A549 (cell line): ENCODE measurements at regions not wholly inside any gene's neighbourhood (a gene's known extent, or its start where the extent isn't known, plus 50 kb on each side); places are given as distances from the start of the nearest gene placed in this dataset.

ENCODE experiments used
- BHLHE40 ChIP-seq: IDR thresholded peaks from 2 replicates; pipeline ENCODE4 v1.6.1; 2012; ENCODE audit warnings: low read depth, low read length, inconsistent platforms
- CEBPB ChIP-seq, 2 experiments: fragments of >200 bp in 1 of 2; sonication (Bioruptor Twin) in 1 of 2; formaldehyde crosslinking in 1 of 2; IDR thresholded peaks; 2 replicates each; pipeline ENCODE4 v1.6.1; 2012 to 2016
- CTCF ChIP-seq: fragments of >200 bp; sonication (Bioruptor Twin); formaldehyde crosslinking; IDR thresholded peaks from 3 replicates; pipeline ENCODE4 v1.5.1; 2016
- EP300 ChIP-seq, 2 experiments: fragments of >200 bp; sonication (Bioruptor Twin); formaldehyde crosslinking; IDR thresholded peaks; 2 replicates in 1 of 2; 3 replicates in 1 of 2; pipeline ENCODE4 v1.6.1; 2016 to 2017
- MAX ChIP-seq: IDR thresholded peaks from 2 replicates; pipeline ENCODE4 v1.6.1; 2012
- PHF8 ChIP-seq: fragments of 200-600 bp; sonication (generic); IDR thresholded peaks from 2 replicates; pipeline ENCODE4 v1.6.1; 2016; ENCODE audit warnings: low read depth, mild to moderate bottlenecking, antibody characterized with exemption, moderate library complexity, borderline replicate concordance
- POLR2A ChIP-seq: IDR thresholded peaks from 2 replicates; pipeline ENCODE4 v1.6.1; 2012; ENCODE audit warnings: mild to moderate bottlenecking, low read length
- REST ChIP-seq: fragments of 200-600 bp; sonication (generic); IDR thresholded peaks from 2 replicates; pipeline ENCODE4 v1.6.1; 2016; ENCODE audit warnings: antibody characterized with exemption, mild to moderate bottlenecking, moderate library complexity
- SMC3 ChIP-seq: fragments of >200 bp; sonication (Bioruptor Twin); formaldehyde crosslinking; IDR thresholded peaks from 3 replicates; pipeline ENCODE4 v1.6.1; 2018; ENCODE audit warnings: inconsistent platforms
- SREBF2 ChIP-seq: fragments of 450-650 bp; IDR thresholded peaks from 2 replicates; pipeline ENCODE4 v1.6.1; 2014; ENCODE audit warnings: mild to moderate bottlenecking, moderate library complexity
- USF2 ChIP-seq: fragments of 450-650 bp; IDR thresholded peaks from 2 replicates; pipeline ENCODE4 v1.6.1; 2014; ENCODE audit warnings: antibody characterized with exemption

- TF ChIP-seq SREBF2 = no peak
- TF ChIP-seq POLR2A = no peak
- no peak for TF ChIP-seq SMC3
- TF ChIP-seq CEBPB (IDR thresholded peaks at IDR 0.05) = no peak
- no peak for TF ChIP-seq REST
- no peak for TF ChIP-seq CTCF
- no peak for TF ChIP-seq BHLHE40
- TF ChIP-seq EP300 (IDR thresholded peaks at IDR 0.05) = no peak
- TF ChIP-seq PHF8 = no peak
- TF ChIP-seq MAX = no peak
- TF ChIP-seq USF2 = no peak
Observed at GRCh38 chr4:125780164-125780563, 465.4 kb downstream of the FAT4 start.
